GM20000 (cell line): ENCODE measurements at regions not wholly inside any gene's neighbourhood (a gene's known extent, or its start where the extent isn't known, plus 50 kb on each side); places are given as distances from the start of the nearest gene placed in this dataset.
"Not testable (repeated sequence)": the region's sequence is repeated elsewhere in the genome, so short reads cannot be mapped to it uniquely, and the experiment has no call there.

Experiments
- DNase-seq: peaks from one replicate; pipeline ENCODE4 v3.0.0; 2012; ENCODE audit warnings: low spot score
- TF ChIP-seq, protein P1 (sequence below): IDR thresholded peaks from 2 replicates; pipeline ENCODE4 v1.5.1; 2012; ENCODE audit warnings: mild to moderate bottlenecking, control low read depth; ENCODE audit errors: extremely low read depth, missing control alignments

DNA sequence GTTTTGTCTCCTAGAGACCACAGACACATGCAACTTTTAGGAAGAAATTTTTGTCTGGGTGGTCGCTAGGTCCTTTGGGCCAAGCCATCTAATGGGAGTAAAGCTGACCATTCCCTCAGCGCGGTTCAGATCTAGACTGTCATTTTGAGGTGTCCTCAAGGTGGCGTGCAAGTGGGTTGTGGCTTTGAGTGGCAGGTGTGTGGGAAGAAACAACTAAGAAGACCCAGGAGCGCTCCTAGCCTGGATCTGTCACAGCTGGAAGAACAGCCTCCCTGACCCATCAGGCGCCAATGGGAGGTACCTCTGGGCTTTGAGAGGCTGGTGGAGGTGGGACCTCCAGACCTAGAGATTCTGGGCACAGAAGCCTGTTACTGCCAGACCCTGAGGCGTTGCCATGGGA is 645.1 kb downstream of the KCNJ18 start:
- TF ChIP-seq, protein P1, sequence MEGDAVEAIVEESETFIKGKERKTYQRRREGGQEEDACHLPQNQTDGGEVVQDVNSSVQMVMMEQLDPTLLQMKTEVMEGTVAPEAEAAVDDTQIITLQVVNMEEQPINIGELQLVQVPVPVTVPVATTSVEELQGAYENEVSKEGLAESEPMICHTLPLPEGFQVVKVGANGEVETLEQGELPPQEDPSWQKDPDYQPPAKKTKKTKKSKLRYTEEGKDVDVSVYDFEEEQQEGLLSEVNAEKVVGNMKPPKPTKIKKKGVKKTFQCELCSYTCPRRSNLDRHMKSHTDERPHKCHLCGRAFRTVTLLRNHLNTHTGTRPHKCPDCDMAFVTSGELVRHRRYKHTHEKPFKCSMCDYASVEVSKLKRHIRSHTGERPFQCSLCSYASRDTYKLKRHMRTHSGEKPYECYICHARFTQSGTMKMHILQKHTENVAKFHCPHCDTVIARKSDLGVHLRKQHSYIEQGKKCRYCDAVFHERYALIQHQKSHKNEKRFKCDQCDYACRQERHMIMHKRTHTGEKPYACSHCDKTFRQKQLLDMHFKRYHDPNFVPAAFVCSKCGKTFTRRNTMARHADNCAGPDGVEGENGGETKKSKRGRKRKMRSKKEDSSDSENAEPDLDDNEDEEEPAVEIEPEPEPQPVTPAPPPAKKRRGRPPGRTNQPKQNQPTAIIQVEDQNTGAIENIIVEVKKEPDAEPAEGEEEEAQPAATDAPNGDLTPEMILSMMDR = no peak
- DNase-seq = no peak

- not testable (repeated sequence) for DNase-seq
Observed at GRCh38 chr17:22356603-22357002, 664.3 kb downstream of the KCNJ18 start.

DNA sequence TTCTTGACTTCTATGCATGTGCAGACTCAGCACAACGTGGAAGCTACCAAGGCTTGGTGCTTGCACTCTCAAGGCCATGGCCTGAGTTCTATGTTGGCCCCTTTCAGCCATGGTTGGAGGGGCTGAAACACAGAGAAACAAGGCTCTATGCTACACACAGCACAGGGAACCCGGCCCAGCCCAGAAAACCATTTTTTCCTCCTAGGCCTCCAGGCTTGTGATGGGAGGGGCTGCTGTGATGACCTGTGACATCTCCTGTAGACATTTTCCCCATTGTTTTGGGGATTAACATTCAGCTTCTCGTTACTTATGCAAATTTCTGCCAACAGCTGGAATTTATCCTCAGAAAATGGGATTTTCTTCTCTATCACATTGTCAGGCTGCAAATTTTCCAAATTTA is 678.7 kb downstream of the KCNJ18 start:
- DNase-seq = not testable (repeated sequence)

GRCh38 chr17:22373911-22374310 is 681.6 kb downstream of the KCNJ18 start:
- DNase-seq = peak; percentile 3
- TF ChIP-seq, protein P1 = no peak

GRCh38 chr17:22374741-22375140 is 682.4 kb downstream of the KCNJ18 start:
- peak; percentile 4 for DNase-seq
- TF ChIP-seq, protein P1 = no peak

DNA sequence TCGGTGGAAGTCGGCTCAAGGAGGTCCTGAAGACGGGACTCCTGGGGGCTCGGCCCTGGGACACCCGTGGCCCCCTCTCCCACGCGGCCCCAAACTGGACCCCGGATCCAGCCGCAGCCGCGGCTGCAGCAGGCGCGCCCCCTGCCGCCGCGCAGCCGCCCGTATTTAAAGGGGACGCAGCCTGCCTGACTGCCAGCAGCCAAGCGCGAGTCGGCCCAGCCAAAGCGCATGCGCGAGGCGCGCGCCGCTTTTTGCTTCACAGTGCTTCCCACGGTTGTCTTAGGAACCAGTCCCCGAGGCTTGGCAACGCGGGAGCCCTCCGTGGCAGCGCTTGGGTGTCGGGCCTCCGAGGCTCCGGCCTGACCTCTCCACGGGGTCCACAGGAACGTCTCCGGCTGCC is 684.4 kb downstream of the KCNJ18 start:
- not testable (repeated sequence) for DNase-seq

DNA sequence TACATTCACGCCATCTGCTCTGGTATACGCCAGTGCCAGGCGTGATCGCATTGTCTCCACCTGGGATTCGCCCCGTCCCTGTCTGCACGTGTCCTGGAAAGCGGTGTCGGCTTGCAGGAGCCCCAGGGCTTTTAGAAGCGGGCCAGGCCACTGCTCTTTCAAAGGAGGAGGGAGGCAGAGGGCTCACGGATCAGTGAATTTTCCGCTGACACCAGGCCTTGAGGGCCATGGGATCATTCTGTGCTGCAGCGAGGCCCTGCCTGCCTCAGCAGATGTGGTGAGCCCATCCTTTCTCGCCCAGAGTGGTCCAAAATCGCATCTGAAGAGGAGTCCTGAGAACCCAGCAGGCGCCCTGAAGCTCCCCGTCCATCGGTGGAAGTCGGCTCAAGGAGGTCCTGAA is 686.4 kb downstream of the KCNJ18 start:
- not testable (repeated sequence) for DNase-seq

DNA sequence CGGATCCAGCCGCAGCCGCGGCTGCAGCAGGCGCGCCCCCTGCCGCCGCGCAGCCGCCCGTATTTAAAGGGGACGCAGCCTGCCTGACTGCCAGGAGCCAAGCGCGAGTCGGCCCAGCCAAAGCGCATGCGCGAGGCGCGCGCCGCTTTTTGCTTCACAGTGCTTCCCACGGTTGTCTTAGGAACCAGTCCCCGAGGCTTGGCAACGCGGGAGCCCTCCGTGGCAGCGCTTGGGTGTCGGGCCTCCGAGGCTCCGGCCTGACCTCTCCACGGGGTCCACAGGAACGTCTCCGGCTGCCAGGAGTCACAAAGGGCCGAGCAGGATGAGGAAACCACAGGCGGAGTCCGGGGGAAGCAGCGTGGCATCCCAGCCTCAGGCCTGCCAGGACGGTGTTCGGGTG is 689.3 kb downstream of the KCNJ18 start:
- DNase-seq = not testable (repeated sequence)

- DNase-seq = not testable (repeated sequence)
Observed at GRCh38 chr17:22383772-22384460, 691.6 kb downstream of the KCNJ18 start.

GRCh38 chr17:22384461-22384800 is 692.1 kb downstream of the KCNJ18 start:
- not testable (repeated sequence) for DNase-seq

- not testable (repeated sequence) for DNase-seq
Observed at GRCh38 chr17:22398446-22398845, 706.1 kb downstream of the KCNJ18 start.

- DNase-seq = not testable (repeated sequence)
Observed at GRCh38 chr17:22399037-22399436, 706.7 kb downstream of the KCNJ18 start.

DNA sequence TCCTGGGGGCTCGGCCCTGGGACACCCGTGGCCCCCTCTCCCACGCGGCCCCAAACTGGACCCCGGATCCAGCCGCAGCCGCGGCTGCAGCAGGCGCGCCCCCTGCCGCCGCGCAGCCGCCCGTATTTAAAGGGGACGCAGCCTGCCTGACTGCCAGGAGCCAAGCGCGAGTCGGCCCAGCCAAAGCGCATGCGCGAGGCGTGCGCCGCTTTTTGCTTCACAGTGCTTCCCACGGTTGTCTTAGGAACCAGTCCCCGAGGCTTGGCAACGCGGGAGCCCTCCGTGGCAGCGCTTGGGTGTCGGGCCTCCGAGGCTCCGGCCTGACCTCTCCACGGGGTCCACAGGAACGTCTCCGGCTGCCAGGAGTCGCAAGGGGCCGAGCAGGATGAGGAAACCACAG is 712.8 kb downstream of the KCNJ18 start:
- not testable (repeated sequence) for DNase-seq
